Stomach (tissue), 8 donors: ENCODE measurements at regions not wholly inside any gene's neighbourhood (a gene's known extent, or its start where the extent isn't known, plus 50 kb on each side); places are given as distances from the start of the nearest gene placed in this dataset.

ENCODE experiments used
- DNase-seq, 2 donors: peaks; one replicate each; pipeline versions ENCODE4 v3.0.0 to v3.0.0-alpha.2; 2013 to 2019
- H3K27ac ChIP-seq, 5 donors: fragments of 200-600 bp in 4 of 5; sonication (generic) in 4 of 5; one replicate each; pipeline ENCODE4 v1.5.1; 2013 to 2019; ENCODE audit warnings: mild to moderate bottlenecking in 1 of 5, moderate library complexity in 1 of 5
- H3K27me3 ChIP-seq, 3 donors: fragments of 200-600 bp; sonication (generic); one replicate each; pipeline ENCODE4 v1.5.1; 2017 to 2019; ENCODE audit warnings: mixed run types in 1 of 3
- H3K36me3 ChIP-seq, 4 donors: fragments of 200-600 bp; sonication (generic); 1 replicate in 3 of 4; 2 replicates in 1 of 4; pipeline ENCODE4 v1.5.1; 2016 to 2019
- H3K4me1 ChIP-seq, 4 donors: fragments of 200-600 bp; sonication (generic); one replicate each; pipeline ENCODE4 v1.5.1; 2016 to 2019
- H3K4me3 ChIP-seq, 4 donors: fragments of 200-600 bp; sonication (generic) in 3 of 4; one replicate each; pipeline ENCODE4 v1.5.1; 2016 to 2019; ENCODE audit warnings: mild to moderate bottlenecking in 1 of 4
- H3K9me3 ChIP-seq, 4 donors: fragments of 200-600 bp; sonication (generic); one replicate each; pipeline ENCODE4 v1.5.1; 2016 to 2019
- CTCF ChIP-seq, 7 experiments: fragments of 450-650 bp in 4 of 7; fragments of 200-600 bp in 3 of 7; sonication (generic) in 3 of 7; IDR thresholded peaks; one replicate each; pipeline ENCODE4 v1.5.1; 2016 to 2019; ENCODE audit warnings: antibody characterized with exemption in 7 of 7, control low read depth in 2 of 7, mild to moderate bottlenecking in 1 of 7
- EP300 ChIP-seq: sonication (generic); formaldehyde crosslinking; IDR thresholded peaks from one replicate; pipeline ENCODE4 v1.6.1; 2017; ENCODE audit warnings: antibody characterized with exemption
- POLR2A ChIP-seq, 4 donors: fragments of 450-650 bp; IDR thresholded peaks; one replicate each; pipeline ENCODE4 v1.6.1; 2016; ENCODE audit warnings: antibody characterized with exemption in 4 of 4, control low read depth in 2 of 4, mild to moderate bottlenecking in 1 of 4, moderate library complexity in 1 of 4
- POLR2AphosphoS5 ChIP-seq, 3 donors: sonication (generic); formaldehyde crosslinking; IDR thresholded peaks; one replicate each; pipeline ENCODE4 v1.6.1; 2016; ENCODE audit warnings: antibody characterized with exemption in 3 of 3
- WGBS, 5 donors: extraction: QIAGEN DNeasy Blood & Tissue Kit in 3 of 5; methylation state at CpG; one replicate each; pipeline versions ENCODE4 v1.1.5 to v1.1.7; 2013 to 2018; 5-methylcytosine and 5-hydroxymethylcytosine counted together
- intact Hi-C: fragments of 100-400 bp; cut with DNase I; formaldehyde crosslinking; loops from one replicate; pipeline ENCODE4 v1.15.1; 2023; ENCODE audit warnings: low total_unique reads
- donor health status: healthy with polysubstance abuse.
- donor health status: Bipolar disorder and iron deficiency.
- donor health status: healthy.

GRCh38 chr22:17307566-17307965, 61.7 kb upstream of the CECR2 start:
- 57 to 78% (median 68%) methylated on average over 9 of the region's 9 CpGs for WGBS, 5 donors
- Histone ChIP-seq H3K4me1 (no peaks in the 10 kb centered on the region), H3K27me3 (no peaks in the 10 kb centered on the region), H3K9me3 (no peaks in the 10 kb centered on the region), H3K27ac (no peak overlapping the region), H3K36me3 (no peaks in the 10 kb centered on the region), H3K4me3 (no peak overlapping the region)
- peak in 1 of 2 donors; percentile 16 for DNase-seq
- intact Hi-C loops, result no loop called here
- TF ChIP-seq EP300 (no peak), CTCF (IDR thresholded peaks at IDR 0.05) (no peak)

- Histone ChIP-seq H3K4me3 (no peak overlapping the region), H3K27ac (no peak overlapping the region), H3K36me3 (no peaks in the 10 kb centered on the region), H3K27me3 (no peaks in the 10 kb centered on the region), H3K9me3 (no peaks in the 10 kb centered on the region), H3K4me1 (no peaks in the 10 kb centered on the region)
- DNase-seq, result peak in 1 of 2 donors; percentile 2
- TF ChIP-seq CTCF (IDR thresholded peaks at IDR 0.05) (no peak), POLR2AphosphoS5 (IDR thresholded peaks at IDR 0.05) (no peak), POLR2A (IDR thresholded peaks at IDR 0.05) (no peak), EP300 (no peak)
- intact Hi-C loops, result no loop called here
- 74 to 89% (median 86%) methylated on average over 5 of the region's 5 CpGs for WGBS, 5 donors
Measured at GRCh38 chr22:17305076-17305475, 64.2 kb upstream of the CECR2 start.

- no peak for TF ChIP-seq EP300
- no peak for TF ChIP-seq POLR2A (IDR thresholded peaks at IDR 0.05)
- TF ChIP-seq CTCF (IDR thresholded peaks at IDR 0.05), result no peak
- TF ChIP-seq POLR2AphosphoS5 (IDR thresholded peaks at IDR 0.05), result no peak
- no peaks in the 10 kb centered on the region for H3K27me3 ChIP-seq
- DNase-seq, result peak; percentile 21 to 51
- H3K9me3 ChIP-seq, result no peaks in the 10 kb centered on the region
- H3K4me1 ChIP-seq, result no peaks in the 10 kb centered on the region
- H3K4me3 ChIP-seq, result no peak overlapping the region
- WGBS, 5 donors, result 74 to 80% (median 76%) methylated on average over 21 of the region's 21 CpGs
- H3K36me3 ChIP-seq, result no peaks in the 10 kb centered on the region
- intact Hi-C loops, result no loop called here
- no peak overlapping the region for H3K27ac ChIP-seq
Measured at GRCh38 chr22:17303840-17304779, 65.2 kb upstream of the CECR2 start.

- peaks cover 0 to 3% (median 0%) of the 10 kb centered on the region in 4 donors for H3K9me3 ChIP-seq
- DNase-seq, result peak in 1 of 2 donors; percentile 13
- no peaks in the 10 kb centered on the region for H3K27me3 ChIP-seq
- 88 to 95% (median 91%) methylated on average over 13 to 15 of the region's 15 CpGs for WGBS, 5 donors
- no peaks in the 10 kb centered on the region for H3K36me3 ChIP-seq
- intact Hi-C loops, result no loop called here
- H3K27ac ChIP-seq, result no peak overlapping the region
- no peaks in the 10 kb centered on the region for H3K4me1 ChIP-seq
- no peak for TF ChIP-seq POLR2A (IDR thresholded peaks at IDR 0.05)
- no peak for TF ChIP-seq POLR2AphosphoS5 (IDR thresholded peaks at IDR 0.05)
- no peak for TF ChIP-seq EP300
- TF ChIP-seq CTCF (IDR thresholded peaks at IDR 0.05), result no peak
- no peak overlapping the region for H3K4me3 ChIP-seq
Measured at GRCh38 chr22:17303441-17303839, 65.8 kb upstream of the CECR2 start.
